GM12874 (cell line): ENCODE measurements at regions not wholly inside any gene's neighbourhood (a gene's known extent, or its start where the extent isn't known, plus 50 kb on each side); places are given as distances from the start of the nearest gene placed in this dataset.

ENCODE experiments used
- CTCF ChIP-seq: IDR thresholded peaks from 2 replicates; pipeline ENCODE4 v1.5.1; 2011; ENCODE audit warnings: low read depth, mild to moderate bottlenecking, control low read depth, low read length, moderate library complexity; ENCODE audit not compliant: insufficient read depth

DNA sequence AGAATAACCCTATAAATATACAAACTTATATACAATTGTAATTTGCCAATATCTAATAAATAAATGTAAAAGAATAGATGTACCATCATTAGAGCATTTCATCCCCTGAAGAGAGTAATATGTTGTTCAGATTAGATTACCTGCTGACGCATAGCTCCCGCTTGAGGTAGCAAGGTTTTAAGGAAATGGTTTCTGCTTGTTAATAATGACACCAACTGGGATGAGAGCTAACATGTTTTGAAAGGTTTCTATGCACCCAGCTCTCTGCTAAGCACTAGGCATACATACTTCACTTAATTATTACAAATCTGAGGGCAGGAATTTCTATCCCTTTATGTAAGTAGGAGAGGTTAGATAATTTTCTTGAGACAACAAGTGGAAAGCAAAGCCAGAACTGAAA, 1003.3 kb upstream of the SORCS1 start:
- no peak for TF ChIP-seq CTCF

- TF ChIP-seq CTCF: no peak
Observed at GRCh38 chr10:108166401-108166800, 1001.9 kb upstream of the SORCS1 start.

DNA sequence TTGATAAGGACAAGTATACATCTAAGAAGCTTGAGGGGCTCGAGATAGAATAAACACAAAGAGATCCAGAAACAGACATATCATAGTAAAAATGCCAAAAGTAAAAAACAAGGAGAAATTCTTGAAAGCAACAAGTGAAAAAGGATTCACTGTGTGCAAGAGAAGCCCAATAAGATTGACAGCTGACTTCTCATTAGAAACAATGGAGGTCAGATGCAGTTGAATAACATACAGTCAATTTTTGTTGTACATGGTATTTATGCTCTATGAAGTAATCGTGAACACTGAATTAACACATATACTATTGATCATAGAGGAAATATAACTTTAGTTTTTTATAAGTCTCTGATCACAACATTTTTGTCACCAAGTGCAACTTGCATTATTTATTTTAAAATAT, 982.8 kb upstream of the SORCS1 start:
- no peak for TF ChIP-seq CTCF

DNA sequence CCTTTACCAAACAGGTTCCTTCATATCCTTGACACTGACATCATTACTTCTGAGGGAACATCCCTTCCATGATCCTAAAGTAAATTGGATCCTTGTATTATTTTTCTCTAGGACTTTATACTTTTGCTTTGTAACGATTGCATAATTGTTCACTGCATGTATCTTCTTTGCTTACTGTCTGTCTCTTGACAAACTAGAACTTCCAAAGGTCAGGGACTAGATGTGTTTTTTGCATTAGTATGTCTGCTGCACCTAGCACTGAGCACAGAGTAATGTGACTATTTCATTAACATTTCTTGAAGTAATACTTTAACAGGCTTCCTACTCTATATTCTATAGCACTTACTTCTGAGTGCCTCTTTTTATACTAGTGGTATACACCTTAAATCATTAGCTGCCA, 976.6 kb upstream of the SORCS1 start:
- no peak for TF ChIP-seq CTCF

DNA sequence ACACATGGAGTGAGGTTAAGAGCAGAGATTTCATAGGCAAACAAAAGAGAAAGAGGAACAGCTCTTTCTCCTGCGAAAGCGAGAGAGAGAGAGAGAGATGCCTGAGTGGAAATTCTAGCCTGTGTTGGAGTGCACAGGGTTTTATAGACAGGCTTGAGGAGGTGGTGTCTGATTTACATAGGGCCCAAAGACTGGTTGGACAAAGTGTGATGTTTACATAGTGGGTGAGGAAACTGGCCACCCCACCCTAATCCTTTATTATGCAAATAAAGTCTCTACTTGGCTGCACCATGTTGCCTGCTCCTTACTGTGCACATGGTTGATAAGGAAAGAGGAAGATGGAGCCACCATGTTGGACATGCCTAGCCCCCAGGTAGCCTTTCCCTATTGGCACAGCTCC, 967.8 kb upstream of the SORCS1 start:
- TF ChIP-seq CTCF: no peak

DNA sequence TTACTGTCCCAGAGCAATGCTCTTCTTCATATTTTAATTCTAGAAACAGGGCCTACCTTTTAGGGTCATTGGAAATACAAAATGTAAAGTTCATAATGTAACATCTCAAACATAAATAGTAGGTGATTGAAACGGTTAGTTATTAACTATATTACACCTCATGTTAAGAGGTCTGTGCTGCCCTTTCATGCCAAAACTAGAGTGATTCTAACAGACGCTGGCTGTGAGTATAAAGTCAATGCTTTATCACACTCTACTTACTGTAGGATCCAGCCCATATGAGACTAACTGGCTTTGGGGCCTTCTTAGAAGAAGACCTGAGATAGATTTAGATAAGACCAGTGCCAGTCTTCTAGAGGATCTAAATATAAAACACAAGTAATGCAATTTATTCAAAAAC, 966.1 kb upstream of the SORCS1 start:
- no peak for TF ChIP-seq CTCF

DNA sequence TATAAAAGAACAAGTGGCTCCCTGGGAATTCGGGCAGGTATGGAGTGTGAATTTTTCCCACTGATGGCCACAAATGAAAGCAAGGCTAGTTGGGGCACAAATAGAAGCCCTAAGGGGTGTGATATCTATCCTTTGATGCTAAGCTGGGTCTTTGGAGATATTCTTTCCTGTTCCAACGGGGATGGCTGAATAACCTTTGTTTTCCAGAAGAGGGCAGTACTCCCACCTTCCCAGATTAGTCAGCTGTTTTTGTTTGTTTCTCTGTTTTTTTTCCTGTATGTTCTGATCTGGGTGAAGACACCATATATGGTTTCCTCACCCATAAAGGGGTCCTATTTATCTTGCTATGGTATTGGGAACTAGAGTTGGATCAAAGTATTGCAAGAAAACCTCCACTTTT, 947.7 kb upstream of the SORCS1 start:
- TF ChIP-seq CTCF: peak; percentile 25; the same call in 1 of the 2 replicates
